ENCODE measurements at regions not wholly inside any gene's neighbourhood (a gene's known extent, or its start where the extent isn't known, plus 50 kb on each side); places are given as distances from the start of the nearest gene placed in this dataset.

DNA sequence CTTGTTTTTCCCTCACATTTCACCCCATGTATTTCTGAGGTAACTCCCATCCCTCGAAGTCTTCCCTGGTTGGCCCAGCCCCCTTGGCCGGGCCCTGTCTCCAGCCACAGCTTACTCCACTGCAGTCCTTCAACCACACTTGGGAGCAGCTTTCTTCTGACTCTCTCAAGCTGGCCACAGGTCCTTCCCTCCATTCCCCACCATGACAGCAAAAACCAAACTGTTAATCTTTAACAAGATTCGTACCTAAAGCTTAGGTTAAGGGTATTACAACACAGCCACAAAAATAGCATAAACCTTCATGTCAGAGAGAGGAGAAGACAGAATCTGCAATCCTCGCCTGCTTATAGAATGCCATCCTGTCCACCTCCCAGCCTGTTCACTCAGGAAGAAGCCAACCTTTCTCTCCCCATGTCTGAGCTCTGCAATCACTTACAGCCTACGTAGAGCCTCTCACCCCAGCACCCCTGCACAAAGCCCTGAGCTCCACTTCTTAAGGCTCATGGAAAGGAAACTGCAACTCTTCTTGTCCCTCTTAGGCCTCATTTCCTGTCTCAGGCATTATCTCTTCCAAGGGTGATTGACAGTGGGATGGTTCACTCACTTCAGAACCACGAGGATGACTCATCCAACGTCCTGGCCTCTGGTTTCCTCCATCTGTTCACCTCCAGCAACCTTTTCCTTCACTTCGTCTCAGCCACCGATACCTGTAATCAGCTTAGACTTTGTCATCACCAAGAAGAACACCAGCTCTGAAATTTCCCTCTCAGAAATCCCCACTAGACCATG, 72.8 kb downstream of the CD2 start (continued):
- TF ChIP-seq, protein P1, sequence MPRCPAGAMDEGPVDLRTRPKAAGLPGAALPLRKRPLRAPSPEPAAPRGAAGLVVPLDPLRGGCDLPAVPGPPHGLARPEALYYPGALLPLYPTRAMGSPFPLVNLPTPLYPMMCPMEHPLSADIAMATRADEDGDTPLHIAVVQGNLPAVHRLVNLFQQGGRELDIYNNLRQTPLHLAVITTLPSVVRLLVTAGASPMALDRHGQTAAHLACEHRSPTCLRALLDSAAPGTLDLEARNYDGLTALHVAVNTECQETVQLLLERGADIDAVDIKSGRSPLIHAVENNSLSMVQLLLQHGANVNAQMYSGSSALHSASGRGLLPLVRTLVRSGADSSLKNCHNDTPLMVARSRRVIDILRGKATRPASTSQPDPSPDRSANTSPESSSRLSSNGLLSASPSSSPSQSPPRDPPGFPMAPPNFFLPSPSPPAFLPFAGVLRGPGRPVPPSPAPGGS (IDR thresholded peaks at IDR 0.05; ENCODE audit: borderline replicate concordance, insufficient read depth, low read depth, low read length, poor library complexity, severe bottlenecking), result peak; percentile 69
- TF ChIP-seq PAX8 (IDR thresholded peaks at IDR 0.05) (no peak), NR2F1 (conservative IDR thresholded peaks at IDR 0.05) (peak; percentile 82), MAX (IDR thresholded peaks at IDR 0.05; ENCODE audit: low read depth, low read length) (no peak), SUZ12 (IDR thresholded peaks at IDR 0.05; ENCODE audit: unreplicated experiment) (no peak), SMAD1 (IDR thresholded peaks at IDR 0.05; ENCODE audit: low read depth, partially characterized antibody) (no peak), BRCA1 (IDR thresholded peaks at IDR 0.05; ENCODE audit: low read depth, low read length) (no peak), ZBTB4 (CRISPR knock-in tag; IDR thresholded peaks at IDR 0.05) (no peak), NFIC (IDR thresholded peaks at IDR 0.05; ENCODE audit: low read depth, low read length) (peak; percentile 99), NFYA (IDR thresholded peaks at IDR 0.05; ENCODE audit: borderline replicate concordance, low read depth, low read length) (no peak), ZNF592 (IDR thresholded peaks at IDR 0.05) (no peak), ZNF274 (IDR thresholded peaks at IDR 0.05; ENCODE audit: insufficient read depth, insufficient read length) (no peak), SREBF2 (IDR thresholded peaks at IDR 0.05; ENCODE audit: low read length) (no peak)
- TF ChIP-seq, protein P2, sequence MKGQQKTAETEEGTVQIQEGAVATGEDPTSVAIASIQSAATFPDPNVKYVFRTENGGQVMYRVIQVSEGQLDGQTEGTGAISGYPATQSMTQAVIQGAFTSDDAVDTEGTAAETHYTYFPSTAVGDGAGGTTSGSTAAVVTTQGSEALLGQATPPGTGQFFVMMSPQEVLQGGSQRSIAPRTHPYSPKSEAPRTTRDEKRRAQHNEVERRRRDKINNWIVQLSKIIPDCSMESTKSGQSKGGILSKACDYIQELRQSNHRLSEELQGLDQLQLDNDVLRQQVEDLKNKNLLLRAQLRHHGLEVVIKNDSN (IDR thresholded peaks at IDR 0.05; ENCODE audit: borderline replicate concordance, extremely low read length, insufficient read depth, low read depth, low read length), result no peak
- TF ChIP-seq, protein P3, sequence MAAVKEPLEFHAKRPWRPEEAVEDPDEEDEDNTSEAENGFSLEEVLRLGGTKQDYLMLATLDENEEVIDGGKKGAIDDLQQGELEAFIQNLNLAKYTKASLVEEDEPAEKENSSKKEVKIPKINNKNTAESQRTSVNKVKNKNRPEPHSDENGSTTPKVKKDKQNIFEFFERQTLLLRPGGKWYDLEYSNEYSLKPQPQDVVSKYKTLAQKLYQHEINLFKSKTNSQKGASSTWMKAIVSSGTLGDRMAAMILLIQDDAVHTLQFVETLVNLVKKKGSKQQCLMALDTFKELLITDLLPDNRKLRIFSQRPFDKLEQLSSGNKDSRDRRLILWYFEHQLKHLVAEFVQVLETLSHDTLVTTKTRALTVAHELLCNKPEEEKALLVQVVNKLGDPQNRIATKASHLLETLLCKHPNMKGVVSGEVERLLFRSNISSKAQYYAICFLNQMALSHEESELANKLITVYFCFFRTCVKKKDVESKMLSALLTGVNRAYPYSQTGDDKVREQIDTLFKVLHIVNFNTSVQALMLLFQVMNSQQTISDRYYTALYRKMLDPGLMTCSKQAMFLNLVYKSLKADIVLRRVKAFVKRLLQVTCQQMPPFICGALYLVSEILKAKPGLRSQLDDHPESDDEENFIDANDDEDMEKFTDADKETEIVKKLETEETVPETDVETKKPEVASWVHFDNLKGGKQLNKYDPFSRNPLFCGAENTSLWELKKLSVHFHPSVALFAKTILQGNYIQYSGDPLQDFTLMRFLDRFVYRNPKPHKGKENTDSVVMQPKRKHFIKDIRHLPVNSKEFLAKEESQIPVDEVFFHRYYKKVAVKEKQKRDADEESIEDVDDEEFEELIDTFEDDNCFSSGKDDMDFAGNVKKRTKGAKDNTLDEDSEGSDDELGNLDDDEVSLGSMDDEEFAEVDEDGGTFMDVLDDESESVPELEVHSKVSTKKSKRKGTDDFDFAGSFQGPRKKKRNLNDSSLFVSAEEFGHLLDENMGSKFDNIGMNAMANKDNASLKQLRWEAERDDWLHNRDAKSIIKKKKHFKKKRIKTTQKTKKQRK (IDR thresholded peaks at IDR 0.05; ENCODE audit: low read depth, low read length), result no peak

Data from GM12878 (cell line).